Colonic mucosa (tissue), 4 donors: ENCODE measurements at regions not wholly inside any gene's neighbourhood (a gene's known extent, or its start where the extent isn't known, plus 50 kb on each side); places are given as distances from the start of the nearest gene placed in this dataset.

ENCODE experiments used
- DNase-seq: peaks from one replicate; pipeline ENCODE4 v3.0.0-alpha.2; 2020
- H3K27ac ChIP-seq: fragments of 200-600 bp; one replicate; pipeline ENCODE4 v1.8.0; 2021
- H3K27me3 ChIP-seq: fragments of 200-600 bp; one replicate; pipeline ENCODE4 v1.8.0; 2021
- H3K36me3 ChIP-seq: fragments of 200-600 bp; one replicate; pipeline ENCODE4 v1.8.0; 2021
- H3K4me1 ChIP-seq: fragments of 200-600 bp; one replicate; pipeline ENCODE4 v1.8.0; 2021; ENCODE audit warnings: mild to moderate bottlenecking
- H3K4me3 ChIP-seq: fragments of 200-600 bp; one replicate; pipeline ENCODE4 v1.8.0; 2021
- H3K9ac ChIP-seq, 2 donors: one replicate each; pipeline ENCODE4 v1.7.0; 2013; ENCODE audit warnings: control low read depth in 2 of 2, low read depth in 2 of 2, low read length in 2 of 2
- H3K9me3 ChIP-seq: fragments of 200-600 bp; one replicate; pipeline ENCODE4 v1.8.0; 2021
- CTCF ChIP-seq: fragments of 200-600 bp; IDR thresholded peaks from one replicate; pipeline ENCODE4 v1.8.0; 2022; ENCODE audit warnings: antibody characterized with exemption, mild to moderate bottlenecking
- intact Hi-C: fragments of 100-400 bp; cut with DNase I; formaldehyde crosslinking; loops from one replicate; pipeline ENCODE4 v1.14.1; 2022
- donor health status: healthy.
- donor health status: DM: no; HTN: no; CAD: no.
- donor health status: DM: no; HTN: no; CAD: no.

GRCh38 chr17:30594223-30594952, 117.2 kb downstream of the GOSR1 start:
- H3K27ac ChIP-seq = no peak overlapping the region
- DNase-seq = no peak
- no peak overlapping the region for H3K4me3 ChIP-seq
- intact Hi-C loops = no loop called here
- no peaks in the 10 kb centered on the region for H3K9me3 ChIP-seq
- H3K36me3 ChIP-seq = no peaks in the 10 kb centered on the region
- no peaks in the 10 kb centered on the region for H3K4me1 ChIP-seq
- H3K27me3 ChIP-seq = no peaks in the 10 kb centered on the region
- H3K9ac ChIP-seq = no peak overlapping the region
- TF ChIP-seq CTCF = no peak

GRCh38 chr17:30590081-30590733, 113.0 kb downstream of the GOSR1 start:
- Histone ChIP-seq H3K27ac (no peak overlapping the region), H3K36me3 (no peaks in the 10 kb centered on the region), H3K4me1 (no peaks in the 10 kb centered on the region), H3K4me3 (no peak overlapping the region), H3K27me3 (no peaks in the 10 kb centered on the region), H3K9me3 (no peaks in the 10 kb centered on the region), H3K9ac (no peak overlapping the region)
- TF ChIP-seq CTCF = no peak
- intact Hi-C loops = no loop called here
- DNase-seq = no peak

DNA sequence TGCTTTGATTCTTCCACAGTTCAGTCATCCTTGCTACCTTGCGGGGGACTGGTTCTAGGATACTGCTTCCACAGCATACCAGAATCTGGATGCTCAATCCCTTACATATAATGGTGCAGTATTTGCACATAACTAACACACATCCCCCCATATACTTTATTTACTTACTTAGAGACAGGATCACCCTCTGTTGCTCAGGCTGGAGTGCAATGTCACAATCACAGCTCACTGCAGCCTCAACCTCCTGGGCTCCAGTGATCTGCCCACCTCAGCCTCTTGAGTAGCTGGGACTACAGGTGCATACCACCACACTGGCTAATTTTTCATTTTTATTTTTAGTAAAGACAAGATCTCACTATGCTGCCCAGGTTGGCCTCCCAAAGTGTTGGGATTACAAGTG, 112.2 kb downstream of the GOSR1 start:
- no peak overlapping the region for H3K9ac ChIP-seq
- DNase-seq = no peak
- H3K27me3 ChIP-seq = no peaks in the 10 kb centered on the region
- intact Hi-C loops = no loop called here
- H3K4me3 ChIP-seq = no peak overlapping the region
- H3K36me3 ChIP-seq = no peaks in the 10 kb centered on the region
- H3K27ac ChIP-seq = no peak overlapping the region
- H3K9me3 ChIP-seq = no peaks in the 10 kb centered on the region
- TF ChIP-seq CTCF = no peak
- no peaks in the 10 kb centered on the region for H3K4me1 ChIP-seq

DNA sequence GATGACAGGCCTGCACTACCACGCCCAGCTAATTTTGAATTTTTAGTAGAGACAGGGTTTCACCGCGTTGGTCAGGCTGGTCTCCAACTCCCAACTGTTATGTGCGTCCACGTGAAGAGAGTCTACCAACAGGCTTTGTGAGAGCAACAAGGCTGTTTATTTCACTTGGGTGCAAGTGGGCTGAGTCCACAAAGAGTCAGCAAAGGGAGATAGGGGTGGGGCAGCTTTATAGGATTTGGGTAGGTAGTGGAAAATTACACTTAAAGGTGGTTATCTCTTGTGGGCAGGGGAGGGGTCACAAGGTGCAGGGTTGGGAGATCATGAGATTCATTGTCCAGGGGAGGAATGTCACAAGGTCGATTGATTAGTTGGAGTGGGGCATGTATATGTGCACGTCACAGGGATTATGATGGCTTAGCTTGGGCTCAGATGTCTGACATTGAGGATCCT, 111.6 kb downstream of the GOSR1 start:
- intact Hi-C loops = no loop called here

More for the DNA sequence above, 111.6 kb downstream of the GOSR1 start:
- TF ChIP-seq CTCF = no peak
- Histone ChIP-seq H3K9me3 (no peaks in the 10 kb centered on the region), H3K27me3 (no peaks in the 10 kb centered on the region), H3K36me3 (no peaks in the 10 kb centered on the region), H3K4me1 (no peaks in the 10 kb centered on the region), H3K27ac (no peak overlapping the region), H3K9ac (no peak overlapping the region), H3K4me3 (no peak overlapping the region)
- no peak for DNase-seq
